Nephron progenitor cell (in vitro differentiated cells): ENCODE measurements at regions not wholly inside any gene's neighbourhood (a gene's known extent, or its start where the extent isn't known, plus 50 kb on each side); places are given as distances from the start of the nearest gene placed in this dataset.
A peak's percentile ranks its signal among the peaks of the same experiment; 100 is the strongest.

Source experiments
- DNase-seq: peaks from one replicate; pipeline ENCODE4 v3.0.0; 2021
- H3K27ac Mint-ChIP-seq: 2 replicates; pipeline ENCODE4 v1.8.0; 2021; ENCODE audit warnings: mild to moderate bottlenecking, moderate library complexity, mixed read lengths
- H3K27me3 Mint-ChIP-seq: 2 replicates; pipeline ENCODE4 v1.8.0; 2021; ENCODE audit warnings: mild to moderate bottlenecking, low read depth, mixed read lengths; ENCODE audit not compliant: poor library complexity
- H3K36me3 Mint-ChIP-seq: 2 replicates; pipeline ENCODE4 v1.8.0; 2021; ENCODE audit warnings: low read depth, mixed read lengths
- H3K4me1 Mint-ChIP-seq: 2 replicates; pipeline ENCODE4 v1.8.0; 2021; ENCODE audit warnings: mixed read lengths
- H3K4me3 Mint-ChIP-seq: 2 replicates; pipeline ENCODE4 v1.8.0; 2021; ENCODE audit warnings: mild to moderate bottlenecking, moderate library complexity, mixed read lengths
- H3K9me3 Mint-ChIP-seq: 2 replicates; pipeline ENCODE4 v1.8.0; 2021; ENCODE audit warnings: mild to moderate bottlenecking, moderate library complexity, mixed read lengths
- CTCF ChIP-seq: fragments of 200-600 bp; sonication (generic); IDR thresholded peaks from 2 replicates; pipeline ENCODE4 v1.5.0; 2021; ENCODE audit warnings: antibody characterized with exemption

DNA sequence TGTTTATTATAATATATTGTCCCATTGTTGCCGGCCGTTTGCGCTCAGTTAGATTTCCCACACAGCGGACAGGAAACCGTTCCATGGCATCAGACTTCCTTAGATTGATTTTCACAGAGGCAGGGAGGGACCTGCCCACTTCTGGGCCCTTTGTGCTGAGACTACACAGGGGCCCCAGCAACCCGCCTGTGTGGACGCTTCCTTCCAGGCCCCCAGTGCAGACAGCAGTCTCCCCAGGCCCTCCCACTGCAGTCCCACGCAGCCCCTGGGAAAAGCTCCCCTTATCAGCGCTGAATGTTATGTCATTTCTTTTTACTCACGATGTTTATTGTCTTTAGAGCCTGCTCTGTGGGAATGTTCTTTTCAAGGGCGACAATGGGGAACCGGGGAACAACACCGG lies 351.7 kb upstream of the ARGLU1 start:
- peaks cover 5% of the 10 kb centered on the region for H3K27me3 Mint-ChIP-seq
- H3K4me1 Mint-ChIP-seq = peaks cover 85% of the 10 kb centered on the region
- DNase-seq = peak; percentile 46
- H3K9me3 Mint-ChIP-seq = no peaks in the 10 kb centered on the region
- peak overlapping the region; percentile 96 for H3K27ac Mint-ChIP-seq
- TF ChIP-seq CTCF = no peak
- peak overlapping the region; percentile 69 for H3K4me3 Mint-ChIP-seq
- no peaks in the 10 kb centered on the region for H3K36me3 Mint-ChIP-seq

GRCh38 chr13:106919133-106919532 lies 351.2 kb upstream of the ARGLU1 start:
- peak; percentile 16 for DNase-seq
- Mint-ChIP-seq H3K4me3 (peak overlapping the region; percentile 69), H3K36me3 (no peaks in the 10 kb centered on the region), H3K27ac (peak overlapping the region; percentile 96), H3K27me3 (peaks cover 5% of the 10 kb centered on the region), H3K4me1 (peaks cover 82% of the 10 kb centered on the region), H3K9me3 (no peaks in the 10 kb centered on the region)
- TF ChIP-seq CTCF = no peak

DNA sequence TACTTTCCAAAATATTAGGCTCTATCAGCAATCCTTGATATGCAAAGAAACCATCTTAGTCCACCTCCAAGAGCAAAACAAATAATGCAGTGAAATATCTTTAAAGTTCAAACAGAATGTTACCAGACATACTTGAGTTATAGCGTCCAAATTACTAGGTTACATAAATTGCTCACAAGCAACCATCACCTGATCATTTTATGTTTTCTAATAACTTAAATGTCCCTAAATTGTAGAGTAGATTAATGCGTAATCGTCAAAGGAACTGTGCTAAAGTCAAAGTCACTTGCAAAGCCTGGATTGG lies 350.6 kb upstream of the ARGLU1 start:
- H3K4me1 Mint-ChIP-seq = peaks cover 82% of the 10 kb centered on the region
- H3K4me3 Mint-ChIP-seq = peak overlapping the region; percentile 69
- no peaks in the 10 kb centered on the region for H3K9me3 Mint-ChIP-seq
- no peak for DNase-seq
- no peaks in the 10 kb centered on the region for H3K36me3 Mint-ChIP-seq
- no peak for TF ChIP-seq CTCF
- no peak overlapping the region for H3K27ac Mint-ChIP-seq
- peaks cover 5% of the 10 kb centered on the region for H3K27me3 Mint-ChIP-seq

- peaks cover 79% of the 10 kb centered on the region for H3K4me1 Mint-ChIP-seq
- H3K27ac Mint-ChIP-seq = peak overlapping the region; percentile 85
- DNase-seq = peak; percentile 89
- peak overlapping the region; percentile 69 for H3K4me3 Mint-ChIP-seq
- peaks cover 5% of the 10 kb centered on the region for H3K27me3 Mint-ChIP-seq
- H3K36me3 Mint-ChIP-seq = no peaks in the 10 kb centered on the region
- H3K9me3 Mint-ChIP-seq = no peaks in the 10 kb centered on the region
- TF ChIP-seq CTCF = peak; percentile 98
Observed at GRCh38 chr13:106917673-106918556, 350.0 kb upstream of the ARGLU1 start.

DNA sequence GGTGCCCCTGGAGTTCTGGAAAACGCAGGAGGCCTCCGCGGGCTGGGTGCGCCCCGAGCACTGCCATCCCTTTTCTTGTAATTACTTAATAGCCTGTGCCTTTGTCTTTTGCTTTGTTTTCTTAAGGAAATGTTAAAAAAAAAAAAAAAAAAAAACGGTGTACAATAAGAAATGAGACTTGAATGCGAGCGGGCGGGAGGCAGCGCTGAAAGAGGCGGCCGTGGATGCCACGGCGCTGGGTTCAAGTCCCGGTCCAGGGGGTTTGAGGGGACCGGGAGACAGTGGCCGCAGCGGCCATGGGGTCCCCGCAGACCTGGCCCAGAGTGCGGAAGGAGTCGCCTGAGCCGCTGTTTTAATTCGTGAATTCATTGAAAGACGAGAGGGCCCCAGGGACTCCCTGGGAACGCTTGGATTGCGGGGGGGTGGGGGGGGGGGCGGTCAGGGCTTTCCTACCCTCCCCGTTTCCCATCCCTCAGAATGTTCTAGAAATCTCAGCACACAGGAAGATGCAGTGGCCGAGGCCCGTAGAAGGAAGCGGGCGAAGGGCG lies 349.2 kb upstream of the ARGLU1 start:
- Mint-ChIP-seq H3K27ac (no peak overlapping the region), H3K4me1 (peaks cover 71% of the 10 kb centered on the region), H3K27me3 (peaks cover under 1% of the 10 kb centered on the region), H3K4me3 (peak overlapping the region; percentile 48), H3K36me3 (no peaks in the 10 kb centered on the region), H3K9me3 (no peaks in the 10 kb centered on the region)
- TF ChIP-seq CTCF = no peak
- no peak for DNase-seq
